BJ (cell line): ENCODE measurements at regions not wholly inside any gene's neighbourhood (a gene's known extent, or its start where the extent isn't known, plus 50 kb on each side); places are given as distances from the start of the nearest gene placed in this dataset.
A peak's percentile ranks its signal among the peaks of the same experiment; 100 is the strongest.
"Not testable (repeated sequence)": the region's sequence is repeated elsewhere in the genome, so short reads cannot be mapped to it uniquely, and the experiment has no call there.

ENCODE experiments used
- CTCF ChIA-PET: fragments of 350-600 bp; formaldehyde crosslinking; extraction: SDS; loops from one replicate; lab custom pipeline; 2021; ENCODE audit warnings: antibody characterized with exemption, inconsistent platforms; lab: Yijun Ruan, JAX
- POLR2A ChIA-PET: fragments of 300-600 bp; sonication (Branson Sonifier 250); formaldehyde crosslinking; extraction: SDS; loops from one replicate; lab custom pipeline; 2021; ENCODE audit warnings: antibody characterized with exemption; lab: Charles Lee
- DNase-seq: peaks from one replicate; pipeline ENCODE4 v3.0.0-alpha.2; 2011; ENCODE audit warnings: low read depth
- H3K27me3 ChIP-seq: 2 replicates; pipeline ENCODE4 v1.6.0; 2011; ENCODE audit warnings: low read length; ENCODE audit not compliant: control insufficient read depth, insufficient read depth
- H3K36me3 ChIP-seq: 2 replicates; pipeline ENCODE4 v1.5.1; 2011; ENCODE audit warnings: low read length; ENCODE audit not compliant: control insufficient read depth, insufficient read depth
- H3K4me3 ChIP-seq: 2 replicates; pipeline ENCODE4 v1.5.1; 2011; ENCODE audit warnings: low read depth, mild to moderate bottlenecking, control low read depth, low read length
- TF ChIP-seq, protein P1 (sequence below): IDR thresholded peaks from 2 replicates; pipeline ENCODE4 v1.5.1; 2011; ENCODE audit warnings: low read depth, mild to moderate bottlenecking, control low read depth, inconsistent platforms, low read length, moderate library complexity; ENCODE audit not compliant: insufficient read depth

GRCh38 chr15:77907824-77908751, 169.4 kb downstream of the TBC1D2B start:
- H3K27me3 ChIP-seq, result no peaks in the 10 kb centered on the region; the same call in 1 of the 2 replicates
- CTCF ChIA-PET, result interaction anchor here (0.6 to 1.5 kb wide), 14 partner anchors 8 to 335 kb away, joined by 3 to 5 read pairs (median 3); no protein-coding TSS in a partner anchor
- POLR2A ChIA-PET, result no interaction called here
- no peaks in the 10 kb centered on the region for H3K36me3 ChIP-seq
- H3K4me3 ChIP-seq, result no peak overlapping the region
- TF ChIP-seq, protein P1, sequence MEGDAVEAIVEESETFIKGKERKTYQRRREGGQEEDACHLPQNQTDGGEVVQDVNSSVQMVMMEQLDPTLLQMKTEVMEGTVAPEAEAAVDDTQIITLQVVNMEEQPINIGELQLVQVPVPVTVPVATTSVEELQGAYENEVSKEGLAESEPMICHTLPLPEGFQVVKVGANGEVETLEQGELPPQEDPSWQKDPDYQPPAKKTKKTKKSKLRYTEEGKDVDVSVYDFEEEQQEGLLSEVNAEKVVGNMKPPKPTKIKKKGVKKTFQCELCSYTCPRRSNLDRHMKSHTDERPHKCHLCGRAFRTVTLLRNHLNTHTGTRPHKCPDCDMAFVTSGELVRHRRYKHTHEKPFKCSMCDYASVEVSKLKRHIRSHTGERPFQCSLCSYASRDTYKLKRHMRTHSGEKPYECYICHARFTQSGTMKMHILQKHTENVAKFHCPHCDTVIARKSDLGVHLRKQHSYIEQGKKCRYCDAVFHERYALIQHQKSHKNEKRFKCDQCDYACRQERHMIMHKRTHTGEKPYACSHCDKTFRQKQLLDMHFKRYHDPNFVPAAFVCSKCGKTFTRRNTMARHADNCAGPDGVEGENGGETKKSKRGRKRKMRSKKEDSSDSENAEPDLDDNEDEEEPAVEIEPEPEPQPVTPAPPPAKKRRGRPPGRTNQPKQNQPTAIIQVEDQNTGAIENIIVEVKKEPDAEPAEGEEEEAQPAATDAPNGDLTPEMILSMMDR, result peak; percentile 75
- DNase-seq, result no peak

DNA sequence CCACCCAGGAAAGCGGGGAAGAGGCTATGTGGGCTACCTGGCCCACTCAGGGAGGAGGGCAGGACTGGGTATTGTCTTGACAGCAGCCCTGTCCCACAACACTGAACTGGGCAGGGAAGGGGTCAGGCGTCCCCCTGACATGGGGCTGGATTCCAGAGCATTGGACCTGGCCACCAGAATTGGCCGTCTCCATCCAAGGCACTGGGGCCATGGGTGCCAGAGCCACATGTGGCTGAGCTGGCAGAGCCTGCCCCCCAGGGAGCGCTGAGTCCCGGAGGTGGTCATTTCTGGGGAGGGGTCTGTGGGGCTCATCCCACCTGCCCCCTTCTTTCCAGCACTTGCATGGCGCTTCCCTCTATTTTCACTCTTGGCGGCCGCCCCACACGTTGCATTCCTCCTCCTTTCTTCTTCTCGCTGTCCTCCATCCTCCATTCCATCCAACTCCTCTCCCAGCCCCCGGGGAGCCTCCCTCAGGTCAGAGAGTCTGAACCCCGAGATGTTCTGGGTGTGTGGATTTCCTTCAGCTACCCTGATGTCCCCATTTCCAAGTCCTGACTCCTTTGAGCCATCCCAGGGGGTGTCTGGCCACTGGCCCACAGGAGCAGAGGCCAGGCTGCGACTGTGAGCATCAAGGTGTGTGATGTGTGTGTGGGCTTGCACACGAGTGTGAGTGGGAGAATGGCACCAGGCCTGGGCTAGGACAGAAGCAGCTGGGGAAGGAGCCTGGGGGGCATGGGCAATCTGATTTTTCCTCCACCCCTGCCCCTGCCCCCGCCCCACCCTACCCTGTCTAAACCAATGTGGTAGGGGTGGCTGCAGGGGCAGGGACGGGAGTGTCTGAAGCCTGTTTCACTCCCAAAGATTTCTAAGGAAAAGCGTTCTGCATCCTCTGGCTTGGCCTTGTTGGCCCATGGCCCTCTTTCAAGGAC, 171.2 kb downstream of the TBC1D2B start:
- H3K36me3 ChIP-seq, H3K4me3 ChIP-seq, H3K27me3 ChIP-seq, POLR2A ChIA-PET, CTCF ChIA-PET, DNase-seq: not testable (repeated sequence)

- no peaks in the 10 kb centered on the region for H3K27me3 ChIP-seq
- TF ChIP-seq, protein P1, result no peak
- ChIA-PET CTCF (no interaction called here), POLR2A (no interaction called here)
- no peaks in the 10 kb centered on the region for H3K36me3 ChIP-seq
- DNase-seq, result no peak
- no peak overlapping the region for H3K4me3 ChIP-seq
These were observed 172.1 kb downstream of the TBC1D2B start for GRCh38 chr15:77905301-77905920.

DNA sequence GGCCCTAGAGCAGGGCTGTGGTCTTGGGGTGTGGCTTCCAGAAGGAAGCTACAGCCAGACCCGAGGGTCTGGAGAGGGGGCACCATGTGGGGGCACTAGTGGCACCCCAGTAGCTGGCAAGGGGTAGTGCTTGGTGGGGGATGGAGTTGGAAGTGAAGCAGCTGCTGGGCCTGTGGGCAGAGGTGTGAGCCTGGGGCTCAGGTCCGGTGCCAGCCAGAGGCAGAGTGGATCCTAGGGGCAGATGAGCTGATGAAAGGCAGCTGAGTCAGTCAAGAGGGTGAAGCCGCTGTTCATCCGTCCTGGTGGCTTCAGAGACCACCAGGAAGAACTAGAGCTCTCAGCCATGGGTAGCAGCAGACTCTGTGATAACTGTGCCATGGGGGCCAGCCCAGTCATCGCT, 172.6 kb downstream of the TBC1D2B start:
- CTCF ChIA-PET, result interaction anchor here (1.0 to 1.2 kb wide), 2 partner anchors 54 to 337 kb away, joined by 3 to 6 read pairs; no protein-coding TSS in a partner anchor
- H3K4me3 ChIP-seq, result no peak overlapping the region
- POLR2A ChIA-PET, result no interaction called here
- DNase-seq, result no peak
- H3K27me3 ChIP-seq, result no peaks in the 10 kb centered on the region
- H3K36me3 ChIP-seq, result no peaks in the 10 kb centered on the region
- TF ChIP-seq, protein P1, result no peak

- Histone ChIP-seq H3K36me3 (no peaks in the 10 kb centered on the region), H3K4me3 (no peak overlapping the region), H3K27me3 (no peaks in the 10 kb centered on the region)
- DNase-seq, result no peak
- CTCF ChIA-PET, result interaction anchor here (1.0 to 1.2 kb wide), 2 partner anchors 55 to 338 kb away, joined by 3 to 6 read pairs; no protein-coding TSS in a partner anchor
- POLR2A ChIA-PET, result no interaction called here
- TF ChIP-seq, protein P1, result no peak
These were observed 173.1 kb downstream of the TBC1D2B start for GRCh38 chr15:77904436-77904821.

- H3K27me3 ChIP-seq, DNase-seq, POLR2A ChIA-PET, H3K4me3 ChIP-seq, H3K36me3 ChIP-seq: not testable (repeated sequence)
- CTCF ChIA-PET, result interaction anchor here (1.0 to 4.9 kb wide), 4 partner anchors 7 to 338 kb away, joined by 3 to 30 read pairs (median 5); no protein-coding TSS in a partner anchor
These were observed 173.6 kb downstream of the TBC1D2B start for GRCh38 chr15:77903761-77904435.
